GM19238 (cell line): ENCODE measurements at regions not wholly inside any gene's neighbourhood (a gene's known extent, or its start where the extent isn't known, plus 50 kb on each side); places are given as distances from the start of the nearest gene placed in this dataset.

Source experiments
- DNase-seq: peaks from one replicate; pipeline ENCODE4 v3.0.0; 2011; ENCODE audit warnings: low spot score; ENCODE audit not compliant: insufficient read length

DNA sequence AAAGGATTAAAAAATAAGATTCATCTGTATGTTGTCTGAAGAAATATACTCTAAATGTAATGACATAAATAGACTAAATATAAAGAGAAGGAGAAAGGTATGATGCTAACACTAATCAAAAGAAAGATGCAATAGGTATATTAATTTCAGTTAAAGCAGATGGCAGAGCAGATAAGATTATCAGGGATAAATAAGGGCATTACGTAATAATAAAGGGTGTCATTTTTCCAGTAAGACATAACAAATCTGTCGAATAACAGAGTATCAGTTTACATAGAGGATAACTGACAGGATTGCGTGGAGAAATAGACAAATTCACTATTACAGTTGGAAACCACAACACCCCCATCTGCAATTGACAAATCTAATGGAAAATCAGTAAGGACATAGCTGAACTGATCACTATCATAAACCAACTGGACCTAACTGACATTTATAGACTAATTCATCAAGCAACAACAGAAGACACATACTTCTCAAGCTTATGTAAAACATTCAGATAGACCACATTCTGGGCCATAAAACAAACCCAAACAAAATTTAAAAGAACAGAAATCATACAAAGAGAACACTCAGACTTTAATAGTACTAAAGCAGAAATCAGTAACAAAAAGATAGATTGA lies 384.1 kb upstream of the COBL start:
- DNase-seq: no peak

DNA sequence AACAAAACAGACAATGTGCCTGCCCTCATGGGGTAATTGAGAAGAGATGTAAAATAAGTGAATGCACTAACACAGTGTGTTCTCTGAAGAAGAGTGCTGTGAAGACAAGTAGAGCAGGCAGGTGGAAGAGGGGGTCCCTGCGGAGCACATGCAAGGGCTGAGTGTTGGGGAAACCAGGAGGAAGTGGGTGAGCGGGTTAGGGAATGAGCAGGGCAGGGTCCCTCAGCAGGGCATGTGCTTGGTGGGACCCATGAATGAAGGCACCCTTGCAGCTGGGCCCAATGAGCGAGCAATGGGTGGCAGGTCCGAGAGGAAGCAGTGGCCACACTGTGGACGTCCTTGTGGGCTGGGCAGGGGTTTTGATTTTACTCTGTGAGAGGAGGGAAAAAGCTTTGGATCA lies 376.6 kb upstream of the COBL start:
- no peak for DNase-seq

DNA sequence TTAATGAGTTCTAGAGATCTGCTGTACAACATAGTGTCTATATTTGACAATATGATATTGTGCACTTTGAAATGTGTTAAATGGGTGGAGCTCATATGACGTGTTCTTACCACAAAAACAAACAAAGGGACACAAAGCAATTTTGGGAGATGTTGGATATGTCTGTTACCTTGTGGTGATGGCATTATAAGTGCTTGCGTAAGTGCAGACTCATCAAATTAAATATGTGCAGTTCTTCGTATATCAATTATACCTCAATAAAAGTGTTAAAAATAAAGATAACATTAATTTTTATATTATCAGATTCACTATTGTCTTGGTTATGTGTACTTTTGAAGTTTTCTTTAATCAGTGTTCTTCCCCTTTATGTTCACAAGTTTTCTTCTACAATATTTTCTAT lies 372.9 kb upstream of the COBL start:
- DNase-seq: no peak

DNA sequence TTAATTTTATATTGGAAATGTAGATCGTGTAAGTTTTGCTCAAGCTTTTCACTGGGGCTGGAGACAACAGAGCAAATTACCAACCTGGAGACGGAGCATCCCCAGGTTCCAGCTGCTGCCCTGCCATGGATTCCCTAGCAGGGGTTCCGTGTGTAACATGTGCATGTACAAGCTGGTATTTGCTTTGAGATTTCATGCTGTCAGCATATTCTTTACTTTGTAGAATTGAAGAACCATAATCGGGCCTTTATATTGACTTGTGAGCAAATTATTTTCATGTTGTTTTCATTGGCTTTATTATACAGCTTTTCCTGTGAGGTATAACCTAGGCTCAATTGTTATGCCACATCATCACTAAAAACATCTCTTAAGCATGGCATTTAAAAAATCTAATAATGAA lies 369.2 kb upstream of the COBL start:
- DNase-seq: no peak

DNA sequence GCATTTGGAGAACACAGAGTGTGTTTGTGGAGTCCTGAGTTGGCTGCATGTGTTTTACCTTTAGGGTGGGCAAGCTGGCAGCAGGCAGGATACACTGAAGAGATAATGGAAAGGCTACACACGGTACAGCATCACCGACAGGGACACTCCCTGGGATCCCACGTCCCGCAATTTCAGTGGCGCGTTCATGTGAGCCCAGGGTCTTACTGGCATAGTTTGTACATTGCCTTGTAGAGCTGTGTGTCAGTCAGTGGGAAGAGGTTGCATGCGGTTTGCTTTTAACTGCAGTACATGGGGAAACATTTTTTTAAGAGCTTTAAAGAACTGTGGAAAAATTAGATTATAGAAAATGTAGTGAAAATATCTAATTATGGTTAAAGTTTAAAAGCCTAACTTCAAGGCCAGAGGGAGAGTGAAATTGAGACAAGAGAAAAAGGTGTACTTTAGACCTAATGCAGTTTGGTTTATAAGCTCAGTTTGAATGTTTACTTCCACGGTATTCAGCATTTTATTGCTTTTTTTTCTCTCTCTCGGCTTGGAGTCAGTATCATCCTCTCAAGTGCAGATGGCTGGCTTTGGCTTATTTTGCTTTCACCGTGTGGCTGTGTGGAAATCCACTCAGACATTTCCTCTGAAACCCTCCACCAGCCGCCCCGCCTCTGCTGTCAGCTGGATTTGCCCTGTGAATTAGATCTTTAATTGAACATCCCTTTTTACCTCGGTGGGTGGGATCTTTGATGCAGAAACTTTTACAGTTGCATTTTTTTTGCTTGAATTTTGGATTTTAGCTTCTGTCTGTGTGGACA lies 364.2 kb upstream of the COBL start:
- no peak for DNase-seq

DNA sequence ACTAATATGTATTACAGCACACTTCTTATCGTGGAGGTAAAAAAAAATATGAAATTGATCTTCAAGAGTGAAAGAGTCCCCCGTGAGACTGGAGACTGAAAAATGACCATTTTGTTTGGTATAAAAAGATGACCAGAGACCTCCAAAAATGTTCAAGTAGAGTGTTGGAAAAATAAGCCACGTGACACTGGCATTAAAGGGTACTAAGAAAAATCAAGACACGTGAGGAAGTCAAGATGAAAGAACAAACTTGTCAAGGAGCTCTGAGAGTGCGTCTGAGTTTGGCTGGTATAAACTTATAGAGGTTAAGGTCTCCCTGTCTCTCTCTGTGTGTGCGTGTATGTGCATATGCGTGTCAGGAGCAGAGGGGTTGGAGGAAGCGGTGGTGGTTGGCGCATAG lies 362.7 kb upstream of the COBL start:
- no peak for DNase-seq

DNA sequence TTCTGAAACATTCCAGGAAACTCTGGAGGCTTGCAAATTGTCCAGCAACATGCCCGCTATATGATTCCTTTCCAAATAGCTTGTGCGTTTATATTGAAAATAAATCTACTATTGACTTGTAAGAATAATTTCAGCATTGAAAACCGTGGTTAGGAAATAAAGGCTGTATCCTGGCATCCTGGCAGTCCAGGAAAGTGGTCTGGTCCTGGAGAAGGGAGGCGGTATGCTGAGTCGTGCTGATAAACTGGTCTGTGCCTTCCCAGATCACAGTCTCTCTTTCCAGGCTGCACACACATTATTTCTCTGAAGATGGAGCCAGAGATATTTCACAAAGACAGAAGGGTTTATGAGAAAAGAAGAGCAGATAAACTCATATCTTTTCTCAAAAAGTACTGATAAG lies 350.1 kb upstream of the COBL start:
- no peak for DNase-seq

DNA sequence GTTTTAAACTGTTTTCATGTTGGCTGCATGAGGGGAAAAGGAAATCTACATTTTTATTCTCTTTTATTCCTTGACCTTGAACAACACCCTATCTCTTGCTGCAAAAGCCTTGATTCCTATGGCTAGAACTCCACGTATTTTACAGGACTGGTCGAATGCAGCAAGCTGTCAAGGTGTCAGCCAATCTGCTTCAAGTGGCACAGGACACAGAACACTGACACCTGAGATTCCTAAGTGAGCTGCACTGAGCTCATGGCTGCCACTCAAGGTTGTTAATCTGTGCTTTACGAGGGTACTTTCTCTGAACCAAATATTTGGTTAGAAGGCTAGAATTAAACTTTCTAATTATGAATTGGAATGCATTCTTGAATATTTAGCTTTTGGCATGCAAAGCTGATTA lies 349.7 kb upstream of the COBL start:
- DNase-seq: no peak

DNA sequence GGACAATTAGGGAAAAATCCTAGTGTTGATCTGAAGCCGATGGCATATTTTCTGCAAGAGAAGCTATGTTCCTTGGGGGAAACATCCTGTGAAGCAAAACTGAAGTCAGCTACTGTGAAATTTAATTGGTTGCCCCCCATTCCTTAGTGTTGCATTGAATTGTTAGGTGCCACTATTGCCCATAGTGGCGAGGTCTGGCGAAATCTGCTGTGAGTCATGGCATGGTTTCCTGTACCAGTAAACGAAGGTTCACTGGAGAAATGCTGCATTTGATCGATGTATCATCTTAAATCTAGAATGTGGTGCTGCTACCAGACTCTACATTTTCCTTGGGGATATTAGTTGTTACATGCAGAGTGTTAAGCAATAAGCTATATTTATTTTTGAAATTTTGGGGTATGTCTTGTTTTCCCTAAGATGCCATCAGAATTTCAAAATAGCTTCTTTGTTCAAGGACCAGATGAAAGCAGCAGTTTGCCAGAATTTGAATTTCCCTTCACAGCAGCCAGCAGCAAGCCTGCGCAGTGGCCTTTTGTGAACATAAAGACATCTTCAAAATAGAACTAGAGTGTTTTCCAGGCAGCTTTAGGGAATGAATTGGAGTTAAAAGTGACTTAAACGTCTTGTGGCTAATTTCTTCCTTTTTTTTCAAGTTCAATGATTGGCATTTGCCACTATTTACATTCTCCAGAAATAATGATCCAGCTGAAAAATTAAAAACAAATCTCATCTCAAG lies 348.6 kb upstream of the COBL start:
- DNase-seq: no peak

DNA sequence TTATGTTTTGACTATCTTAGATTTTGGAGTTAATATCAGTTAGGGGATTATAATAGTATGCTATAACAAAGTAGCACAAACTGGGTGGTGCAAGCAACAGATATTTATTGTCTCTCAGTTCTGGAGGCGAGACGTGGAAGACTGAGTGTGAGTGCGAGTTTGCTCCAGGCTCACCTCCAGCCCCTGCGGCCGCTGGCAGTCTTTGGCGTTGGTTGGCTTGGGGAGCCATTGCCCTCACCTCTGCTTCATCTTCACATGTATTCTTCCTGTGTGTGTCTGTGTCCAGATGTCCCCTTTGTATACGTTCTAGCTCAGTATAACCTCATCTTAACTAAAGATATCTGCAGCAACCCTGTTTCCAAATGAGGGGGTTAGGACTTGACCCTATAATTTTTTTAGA lies 343.9 kb upstream of the COBL start:
- DNase-seq: no peak

DNA sequence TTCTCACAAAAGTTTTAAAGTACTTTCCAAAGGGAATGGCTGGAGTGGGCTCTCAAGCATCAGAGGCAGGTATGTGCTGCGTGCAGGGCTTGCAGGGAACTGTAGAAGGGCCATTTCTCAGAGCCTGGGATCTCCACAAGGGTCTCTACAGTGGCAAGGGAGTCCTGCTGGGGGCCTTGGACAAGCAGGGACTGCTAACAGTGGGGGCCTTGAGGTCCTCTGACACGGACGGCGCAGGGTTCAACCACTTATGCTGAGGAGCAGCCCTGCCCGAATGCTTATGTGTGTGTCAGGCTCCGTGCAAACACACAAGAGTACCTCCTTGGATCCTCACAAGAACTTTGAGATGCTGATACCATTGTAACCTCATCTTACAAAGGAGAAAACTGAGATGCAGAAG lies 342.1 kb upstream of the COBL start:
- no peak for DNase-seq

DNA sequence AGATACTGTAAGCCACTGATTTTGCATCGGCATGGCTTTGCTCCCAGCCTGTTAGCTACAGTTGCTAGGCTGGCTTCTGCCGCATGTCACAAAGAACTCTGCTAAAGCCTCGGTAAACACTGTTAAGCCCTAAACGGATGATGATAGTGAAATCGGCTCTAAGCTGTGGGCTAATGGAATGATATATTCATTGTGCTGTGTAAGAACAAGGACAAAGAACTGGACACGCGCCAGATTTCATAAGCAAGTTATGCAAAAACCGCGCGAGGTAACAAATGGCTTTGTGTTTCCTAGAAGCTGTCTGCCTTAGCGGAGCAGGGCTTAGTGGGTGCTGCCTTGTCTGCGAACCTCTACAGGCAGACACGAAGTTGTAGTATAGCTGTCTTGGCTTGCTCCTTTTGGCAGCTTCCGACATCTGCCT lies 331.3 kb upstream of the COBL start:
- DNase-seq: no peak

DNA sequence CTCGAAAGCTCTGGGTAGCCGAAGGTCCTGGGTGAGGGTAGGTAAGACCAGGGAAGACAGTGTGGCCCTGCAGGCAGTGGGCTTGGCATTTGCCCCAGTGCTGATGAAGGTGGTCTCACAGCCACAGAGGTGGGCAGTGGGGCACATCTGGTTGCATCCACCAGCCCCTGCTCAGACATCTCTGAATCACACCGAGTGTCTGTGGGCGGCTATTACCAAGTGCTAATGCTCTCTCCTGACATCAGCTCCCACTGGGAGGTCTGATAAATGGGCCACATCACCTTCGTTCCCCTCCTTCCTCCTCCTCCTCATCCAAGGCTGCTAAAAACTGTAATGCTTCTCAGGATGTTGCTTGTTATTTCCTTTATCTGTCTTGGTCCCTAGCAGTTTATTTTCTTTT lies 330.9 kb upstream of the COBL start:
- DNase-seq: no peak

DNA sequence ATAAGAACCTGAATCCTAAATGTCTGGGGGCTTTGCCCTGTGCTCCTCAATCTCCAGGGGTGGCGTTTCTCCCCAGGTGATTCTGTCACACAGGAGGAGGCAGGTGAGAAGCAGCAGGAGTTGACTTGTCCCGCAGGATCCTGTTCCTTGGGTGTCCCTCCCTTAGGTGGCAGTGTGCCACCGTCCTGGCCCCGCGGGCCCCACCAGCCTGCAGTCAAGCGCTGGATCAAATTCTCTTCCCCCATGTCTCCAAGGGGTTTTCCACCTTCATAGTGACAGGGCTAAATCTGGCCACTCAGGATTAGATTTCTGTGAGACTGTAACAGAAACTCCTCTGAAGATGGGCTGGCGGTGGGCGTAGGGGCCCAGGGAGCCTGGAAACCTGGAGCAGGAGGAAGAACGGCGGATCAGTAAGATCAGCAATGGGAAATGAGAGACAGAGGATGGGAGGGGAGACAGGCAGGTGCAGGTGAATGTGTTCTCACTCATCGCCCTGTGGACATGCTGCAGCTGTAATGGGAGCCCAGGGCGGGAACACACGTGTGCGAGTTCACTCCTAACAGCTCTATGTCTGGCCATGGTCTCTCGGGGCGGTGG lies 329.2 kb upstream of the COBL start:
- DNase-seq: no peak

DNA sequence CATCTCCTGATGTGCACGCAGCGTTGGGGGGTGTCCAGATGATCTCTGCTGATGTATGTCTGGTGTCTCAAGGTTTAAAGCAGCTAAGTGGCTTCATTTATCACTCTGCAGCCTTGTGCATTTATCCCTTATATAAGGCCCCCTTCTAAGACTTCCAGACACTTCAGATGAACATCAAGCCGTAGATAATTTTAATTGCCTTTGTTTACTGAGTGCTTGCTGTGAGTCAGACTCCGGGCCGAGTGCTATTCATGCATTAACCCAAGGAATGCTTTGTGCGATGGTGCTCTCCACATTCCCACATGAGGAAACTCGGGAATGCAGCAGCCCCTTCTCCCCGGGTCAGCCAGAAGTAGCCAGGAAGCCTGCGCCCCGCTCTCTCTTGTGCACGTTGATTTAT lies 328.6 kb upstream of the COBL start:
- DNase-seq: no peak

DNA sequence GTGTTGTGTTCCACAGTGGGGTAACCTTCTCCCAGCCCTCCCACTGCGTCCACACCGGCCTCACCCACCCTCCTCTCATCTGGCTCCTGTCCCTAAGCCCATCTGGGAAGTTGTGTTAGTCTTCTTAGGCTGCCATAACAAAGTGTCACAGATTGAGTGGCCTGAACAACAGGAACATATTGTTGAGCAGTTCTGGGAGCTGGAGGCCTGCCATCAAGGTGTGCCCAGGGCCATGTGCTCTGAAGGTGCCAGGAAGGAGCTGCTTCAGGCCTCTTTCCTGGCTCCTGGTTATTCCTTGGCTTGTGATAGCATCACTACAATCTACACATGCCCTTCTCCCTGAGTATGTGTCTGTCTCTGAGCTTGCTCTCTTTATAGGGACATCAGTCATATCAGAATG lies 327.6 kb upstream of the COBL start:
- DNase-seq: no peak

DNA sequence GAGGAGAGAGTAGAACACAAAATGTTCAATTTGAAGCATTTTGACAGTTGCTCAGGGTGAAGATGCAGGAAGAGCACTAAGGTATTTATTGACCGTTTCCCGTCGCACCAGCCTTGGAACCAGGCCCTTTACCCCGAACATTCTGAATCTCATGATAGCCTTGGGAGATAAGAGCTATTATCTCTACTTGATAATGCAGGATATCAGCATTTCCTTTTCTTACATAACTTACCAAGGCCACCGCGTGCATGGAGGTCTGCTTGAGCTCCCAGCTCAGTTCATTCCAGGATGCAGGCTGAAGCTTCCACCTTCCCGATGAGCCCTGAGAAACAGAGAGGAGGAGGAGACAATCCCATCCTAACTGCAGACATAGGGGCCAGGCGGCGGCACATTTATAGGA lies 324.2 kb upstream of the COBL start:
- DNase-seq: no peak

DNA sequence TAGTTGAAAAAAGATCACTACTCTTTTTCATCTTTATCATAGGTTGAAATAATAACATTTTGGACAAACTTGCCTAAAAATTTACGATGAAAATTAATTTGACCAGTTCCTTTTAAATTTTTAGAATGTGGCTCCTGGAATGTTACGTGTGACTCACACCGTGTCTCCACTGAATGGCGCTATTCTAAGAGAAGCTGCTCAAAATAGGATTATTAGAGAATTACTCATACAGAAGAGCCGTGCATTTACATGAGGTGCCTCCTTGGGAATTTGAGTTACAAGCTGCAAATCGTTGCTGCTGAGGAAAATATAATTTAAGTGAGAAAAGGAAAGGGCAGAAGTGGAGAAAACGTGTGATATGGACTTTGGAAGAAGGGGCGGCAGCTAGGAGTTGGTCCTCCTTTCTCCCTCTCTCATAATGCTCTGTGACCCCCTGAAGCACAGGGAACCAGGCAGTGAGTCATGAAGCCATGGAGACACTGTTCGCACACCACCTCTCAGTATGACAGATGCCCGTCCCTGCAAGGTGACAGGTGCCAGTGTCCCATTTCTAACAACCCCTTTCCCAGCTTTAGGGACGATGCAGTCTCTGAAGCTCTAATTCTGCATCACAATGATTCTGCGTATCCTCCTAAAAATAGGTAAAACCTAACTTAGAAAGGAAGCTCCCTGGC lies 323.2 kb upstream of the COBL start:
- no peak for DNase-seq

DNA sequence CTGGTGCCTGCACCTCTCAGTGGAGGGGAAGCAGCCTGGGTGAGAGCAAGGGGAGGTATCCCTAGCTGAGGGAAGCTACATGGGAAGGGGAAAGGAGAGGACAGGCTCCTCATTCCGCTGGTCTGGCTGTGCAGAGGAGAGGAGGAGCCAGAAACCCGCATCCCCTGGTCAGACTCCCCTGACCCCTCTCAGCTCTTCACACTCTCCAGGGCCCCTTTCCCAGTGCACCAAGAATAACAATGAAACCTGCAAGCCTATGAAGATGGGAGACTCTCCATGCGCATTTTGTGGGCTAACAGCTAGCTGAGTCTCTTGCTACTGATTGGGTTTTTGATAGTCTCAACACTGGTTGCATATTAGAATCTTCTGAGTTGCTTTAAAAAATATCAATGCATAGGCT lies 319.9 kb upstream of the COBL start:
- DNase-seq: no peak

DNA sequence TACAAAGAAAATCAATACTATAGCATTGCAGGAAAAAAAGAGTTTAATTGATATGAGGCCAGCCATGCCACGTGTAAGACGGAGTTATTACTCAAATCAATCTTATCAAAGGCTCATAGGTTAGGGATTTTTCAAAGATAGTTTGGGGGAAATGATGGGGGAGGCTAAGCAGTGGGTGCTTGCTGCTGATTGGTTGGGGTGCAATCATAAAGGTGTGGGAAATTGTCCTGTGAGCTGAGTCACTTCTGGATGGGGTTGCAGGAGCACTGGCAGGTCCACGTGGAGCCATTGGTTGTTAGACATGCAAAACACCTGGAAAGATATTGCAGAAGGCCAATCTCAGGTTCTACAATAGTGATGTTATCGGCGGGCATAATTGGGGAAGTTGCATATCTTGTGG lies 319.2 kb upstream of the COBL start:
- no peak for DNase-seq

DNA sequence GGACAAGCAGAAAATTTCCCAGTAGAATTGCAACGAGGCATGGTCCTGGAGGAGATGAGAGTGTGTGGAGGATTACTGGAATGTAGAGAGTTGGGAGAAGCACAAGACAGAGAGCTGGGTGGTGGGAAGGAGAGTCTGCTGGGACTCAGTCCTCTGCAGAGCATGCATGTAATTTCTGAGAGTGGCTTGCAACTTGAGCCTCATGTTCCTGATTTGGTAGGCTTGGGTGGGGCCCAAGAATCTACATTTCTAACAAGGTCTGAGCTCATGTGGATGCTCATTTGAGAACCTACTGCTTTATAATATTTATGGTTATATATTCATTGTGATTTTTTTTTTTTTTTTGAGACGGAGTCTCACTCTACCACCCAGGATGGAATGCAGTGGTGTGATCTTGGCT lies 317.9 kb upstream of the COBL start:
- no peak for DNase-seq

DNA sequence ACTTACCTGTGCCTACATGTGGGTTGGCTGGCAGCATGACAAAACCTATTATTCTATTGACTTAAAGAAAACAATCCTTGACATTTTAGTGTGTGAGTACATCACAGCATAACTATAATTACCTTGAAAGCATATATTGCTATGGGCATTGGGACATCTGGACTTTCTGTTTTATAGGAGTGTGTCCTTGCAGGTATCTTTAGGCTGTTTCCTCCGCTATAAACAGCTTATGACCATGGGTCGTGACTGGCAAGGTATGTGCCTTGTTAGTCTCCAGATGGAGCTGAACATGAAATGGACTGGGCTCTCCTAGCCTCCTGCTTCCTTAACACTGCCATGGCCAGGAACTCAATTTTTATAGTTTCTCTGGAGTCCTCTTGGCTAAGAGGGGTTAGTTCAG lies 317.4 kb upstream of the COBL start:
- DNase-seq: no peak
